H1 (cell line): ENCODE measurements at regions not wholly inside any gene's neighbourhood (a gene's known extent, or its start where the extent isn't known, plus 50 kb on each side); places are given as distances from the start of the nearest gene placed in this dataset.

Experiments used
- EGR1 ChIP-seq: IDR thresholded peaks from 2 replicates; pipeline ENCODE4 v1.6.1; 2011; ENCODE audit warnings: low read depth, low read length, borderline replicate concordance
- RAD21 ChIP-seq, 2 experiments: IDR thresholded peaks in 1 of 2; conservative IDR thresholded peaks in 1 of 2; 2 replicates each; pipeline ENCODE4 v1.6.1; 2011; ENCODE audit warnings: low read depth in 2 of 2, low read length in 2 of 2, improper control_type of control experiment in 1 of 2, inconsistent platforms in 1 of 2, mild to moderate bottlenecking in 1 of 2, moderate library complexity in 1 of 2
- TAF1 ChIP-seq: IDR thresholded peaks from 2 replicates; pipeline ENCODE4 v1.6.1; 2011; ENCODE audit warnings: mild to moderate bottlenecking, low read depth, low read length
- ZNF274 ChIP-seq: IDR thresholded peaks from 2 replicates; pipeline ENCODE4 v1.7.0; 2012; ENCODE audit warnings: low read length, borderline replicate concordance; ENCODE audit errors: extremely low read depth
- TF ChIP-seq, protein P1 (sequence below): IDR thresholded peaks from 2 replicates; pipeline ENCODE4 v1.6.1; 2011; ENCODE audit warnings: low read depth, mild to moderate bottlenecking, low read length; ENCODE audit not compliant: insufficient read depth

DNA sequence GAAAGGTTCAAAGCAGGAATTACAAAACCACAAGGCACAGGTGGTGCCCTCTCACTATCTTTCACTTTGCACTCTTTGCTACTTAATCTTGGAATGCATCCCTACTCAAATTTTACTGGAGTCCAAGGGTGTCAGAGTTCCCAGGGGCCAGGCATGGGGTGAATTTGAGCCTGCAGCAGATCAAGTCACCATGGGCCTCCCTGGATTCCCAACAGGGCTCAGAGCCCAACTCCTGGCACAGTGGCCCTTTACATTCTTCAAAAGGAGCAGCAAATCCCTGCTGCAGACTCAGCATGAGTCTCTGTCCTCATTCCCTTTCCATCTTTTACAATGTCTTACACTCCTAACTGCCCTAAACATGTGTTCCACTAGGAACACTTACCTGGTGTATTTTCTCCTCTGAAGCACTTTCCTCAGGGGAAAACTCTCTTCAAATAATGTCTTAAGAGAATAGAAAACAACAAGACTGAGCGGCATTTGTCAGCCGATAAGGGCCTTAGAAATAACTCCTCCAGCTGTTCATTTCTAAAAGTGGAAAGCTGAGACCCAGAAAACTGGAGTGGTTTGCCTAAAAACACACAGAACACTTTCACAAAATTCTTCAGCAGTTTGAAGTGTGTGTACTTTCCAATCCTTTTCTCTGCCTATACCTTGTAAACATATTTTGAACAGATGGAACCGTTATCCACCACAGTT, 596.0 kb downstream of the INSC start:
- TF ChIP-seq, protein P1, sequence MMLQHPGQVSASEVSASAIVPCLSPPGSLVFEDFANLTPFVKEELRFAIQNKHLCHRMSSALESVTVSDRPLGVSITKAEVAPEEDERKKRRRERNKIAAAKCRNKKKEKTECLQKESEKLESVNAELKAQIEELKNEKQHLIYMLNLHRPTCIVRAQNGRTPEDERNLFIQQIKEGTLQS = no peak
- TF ChIP-seq EGR1 = no peak
- no peak for TF ChIP-seq TAF1
- TF ChIP-seq RAD21 (IDR thresholded peaks at IDR 0.05 in 1 of 2, conservative IDR thresholded peaks at IDR 0.05 in 1 of 2; ENCODE audit: low read depth in 2 of 2, low read length in 2 of 2) = no peak
- no peak for TF ChIP-seq ZNF274
